Fibroblast of lung (primary cell): ENCODE measurements at regions not wholly inside any gene's neighbourhood (a gene's known extent, or its start where the extent isn't known, plus 50 kb on each side); places are given as distances from the start of the nearest gene placed in this dataset.

ENCODE experiments used
- EZH2 ChIP-seq: IDR thresholded peaks from 2 replicates; pipeline ENCODE4 v1.5.1; 2012; ENCODE audit warnings: low read length, control low read depth, mild to moderate bottlenecking; ENCODE audit errors: missing control alignments
- TF ChIP-seq, protein P1 (sequence below), 2 donors: IDR thresholded peaks in 1 of 2; conservative IDR thresholded peaks in 1 of 2; 1 replicate in 1 of 2; 2 replicates in 1 of 2; pipeline ENCODE4 v1.5.1; 2011 to 2012; ENCODE audit warnings: low read length in 2 of 2, control low read depth in 1 of 2, inconsistent platforms in 1 of 2, low read depth in 1 of 2, mild to moderate bottlenecking in 1 of 2

GRCh38 chr2:160828076-160828475 is 332.2 kb upstream of the TANK start:
- TF ChIP-seq EZH2: no peak
- TF ChIP-seq, protein P1, sequence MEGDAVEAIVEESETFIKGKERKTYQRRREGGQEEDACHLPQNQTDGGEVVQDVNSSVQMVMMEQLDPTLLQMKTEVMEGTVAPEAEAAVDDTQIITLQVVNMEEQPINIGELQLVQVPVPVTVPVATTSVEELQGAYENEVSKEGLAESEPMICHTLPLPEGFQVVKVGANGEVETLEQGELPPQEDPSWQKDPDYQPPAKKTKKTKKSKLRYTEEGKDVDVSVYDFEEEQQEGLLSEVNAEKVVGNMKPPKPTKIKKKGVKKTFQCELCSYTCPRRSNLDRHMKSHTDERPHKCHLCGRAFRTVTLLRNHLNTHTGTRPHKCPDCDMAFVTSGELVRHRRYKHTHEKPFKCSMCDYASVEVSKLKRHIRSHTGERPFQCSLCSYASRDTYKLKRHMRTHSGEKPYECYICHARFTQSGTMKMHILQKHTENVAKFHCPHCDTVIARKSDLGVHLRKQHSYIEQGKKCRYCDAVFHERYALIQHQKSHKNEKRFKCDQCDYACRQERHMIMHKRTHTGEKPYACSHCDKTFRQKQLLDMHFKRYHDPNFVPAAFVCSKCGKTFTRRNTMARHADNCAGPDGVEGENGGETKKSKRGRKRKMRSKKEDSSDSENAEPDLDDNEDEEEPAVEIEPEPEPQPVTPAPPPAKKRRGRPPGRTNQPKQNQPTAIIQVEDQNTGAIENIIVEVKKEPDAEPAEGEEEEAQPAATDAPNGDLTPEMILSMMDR (conservative IDR thresholded peaks at IDR 0.05 in 1 of 2, IDR thresholded peaks at IDR 0.05 in 1 of 2; ENCODE audit: low read depth in 1 of 2, low read length in 2 of 2): no peak
